ENCODE measurements at regions not wholly inside any gene's neighbourhood (a gene's known extent, or its start where the extent isn't known, plus 50 kb on each side); places are given as distances from the start of the nearest gene placed in this dataset.
A peak's percentile ranks its signal among the peaks of the same experiment; 100 is the strongest.
"Not testable (repeated sequence)": the region's sequence is repeated elsewhere in the genome, so short reads cannot be mapped to it uniquely, and the experiment has no call there.

GRCh38 chrX:34270434-34270833 is 138.3 kb upstream of the FAM47A start:
- Mint-ChIP-seq H3K27me3 (ENCODE audit: insufficient read depth) (no peaks in the 10 kb centered on the region), H3K9me3 (no peaks in the 10 kb centered on the region), H3K27ac (no peak overlapping the region), H3K4me3 (no peak overlapping the region), H3K4me1 (peaks cover 10% of the 10 kb centered on the region), H3K36me3 (ENCODE audit: low read depth) (no peaks in the 10 kb centered on the region)
- H3K4me1 ChIP-seq (ENCODE audit: control insufficient read depth, insufficient read depth, low read length), result no peaks in the 10 kb centered on the region
- no peaks in the 10 kb centered on the region for H3K27me3 ChIP-seq (ENCODE audit: control insufficient read depth, insufficient read depth, low read length, poor library complexity, severe bottlenecking)
- no peak for DNase-seq
- WGBS, 2 experiments (ENCODE audit: insufficient coverage in 1 of 2, insufficient read length in 1 of 2), result no CpG with 5 or more reads among the region's 2 CpGs
- no peaks in the 10 kb centered on the region for H3K36me3 ChIP-seq (ENCODE audit: control insufficient read depth, insufficient read depth, low read length)
- H3K9ac ChIP-seq (ENCODE audit: extremely low read depth, low read length, poor library complexity, severe bottlenecking), result no peak overlapping the region
- no peaks in the 10 kb centered on the region for H3K9me3 ChIP-seq (ENCODE audit: control insufficient read depth, low read length)
- H3K4me3 ChIP-seq (ENCODE audit: low read length), result no peak overlapping the region
- H3K27ac ChIP-seq (ENCODE audit: low read depth, low read length), result no peak overlapping the region
- TF ChIP-seq CTCF (conservative IDR thresholded peaks at IDR 0.05), result no peak

- no peak overlapping the region for H3K4me3 Mint-ChIP-seq
Observed at GRCh38 chrX:34238896-34239295, 106.8 kb upstream of the FAM47A start.

GRCh38 chrX:34230156-34230555 is 98.0 kb upstream of the FAM47A start:
- peak; percentile 74 for DNase-seq
- WGBS, 2 experiments (ENCODE audit: insufficient coverage in 1 of 2, insufficient read length in 1 of 2), result 75% methylated on average over 4 of the region's 6 CpGs; no CpG with 5 or more reads in 1 of the 2 experiments
- Mint-ChIP-seq H3K9me3 (peaks cover 38% of the 10 kb centered on the region), H3K36me3 (ENCODE audit: low read depth) (peaks cover 11% of the 10 kb centered on the region), H3K4me1 (peaks cover 15% of the 10 kb centered on the region)
- H3K27ac ChIP-seq (ENCODE audit: low read depth, low read length); H3K36me3 ChIP-seq (ENCODE audit: control insufficient read depth, insufficient read depth, low read length); H3K27me3 ChIP-seq (ENCODE audit: control insufficient read depth, insufficient read depth, low read length, poor library complexity, severe bottlenecking); H3K27ac Mint-ChIP-seq; H3K4me3 Mint-ChIP-seq; H3K9ac ChIP-seq (ENCODE audit: extremely low read depth, low read length, poor library complexity, severe bottlenecking); H3K27me3 Mint-ChIP-seq (ENCODE audit: insufficient read depth); H3K4me3 ChIP-seq (ENCODE audit: low read length); H3K9me3 ChIP-seq (ENCODE audit: control insufficient read depth, low read length); H3K4me1 ChIP-seq (ENCODE audit: control insufficient read depth, insufficient read depth, low read length): not testable (repeated sequence)

More at GRCh38 chrX:34238896-34239295, 106.8 kb upstream of the FAM47A start:
- Histone ChIP-seq H3K27me3 (ENCODE audit: control insufficient read depth, insufficient read depth, low read length, poor library complexity, severe bottlenecking) (no peaks in the 10 kb centered on the region), H3K4me1 (ENCODE audit: control insufficient read depth, insufficient read depth, low read length) (no peaks in the 10 kb centered on the region), H3K36me3 (ENCODE audit: control insufficient read depth, insufficient read depth, low read length) (no peaks in the 10 kb centered on the region), H3K9me3 (ENCODE audit: control insufficient read depth, low read length) (no peaks in the 10 kb centered on the region), H3K9ac (ENCODE audit: extremely low read depth, low read length, poor library complexity, severe bottlenecking) (no peak overlapping the region), H3K27ac (ENCODE audit: low read depth, low read length) (no peak overlapping the region), H3K4me3 (ENCODE audit: low read length) (no peak overlapping the region)
- WGBS, 2 experiments (ENCODE audit: insufficient coverage in 1 of 2, insufficient read length in 1 of 2), result 50 to 95% methylated on average over 1 to 2 of the region's 4 CpGs
- no peaks in the 10 kb centered on the region for H3K4me1 Mint-ChIP-seq
- no peaks in the 10 kb centered on the region for H3K36me3 Mint-ChIP-seq (ENCODE audit: low read depth)
- no peaks in the 10 kb centered on the region for H3K9me3 Mint-ChIP-seq
- no peak for TF ChIP-seq CTCF (conservative IDR thresholded peaks at IDR 0.05)
- no peaks in the 10 kb centered on the region for H3K27me3 Mint-ChIP-seq (ENCODE audit: insufficient read depth)
- no peak overlapping the region for H3K27ac Mint-ChIP-seq
- DNase-seq, result no peak

GRCh38 chrX:34227804-34228203 is 95.7 kb upstream of the FAM47A start:
- Histone ChIP-seq H3K9me3 (ENCODE audit: control insufficient read depth, low read length) (no peaks in the 10 kb centered on the region), H3K36me3 (ENCODE audit: control insufficient read depth, insufficient read depth, low read length) (no peaks in the 10 kb centered on the region), H3K27ac (ENCODE audit: low read depth, low read length) (no peak overlapping the region), H3K9ac (ENCODE audit: extremely low read depth, low read length, poor library complexity, severe bottlenecking) (no peak overlapping the region), H3K4me3 (ENCODE audit: low read length) (no peak overlapping the region), H3K27me3 (ENCODE audit: control insufficient read depth, insufficient read depth, low read length, poor library complexity, severe bottlenecking) (no peaks in the 10 kb centered on the region), H3K4me1 (ENCODE audit: control insufficient read depth, insufficient read depth, low read length) (no peaks in the 10 kb centered on the region)
- Mint-ChIP-seq H3K9me3 (peaks cover 38% of the 10 kb centered on the region), H3K4me3 (no peak overlapping the region), H3K36me3 (ENCODE audit: low read depth) (peaks cover 11% of the 10 kb centered on the region), H3K27ac (no peak overlapping the region), H3K4me1 (peaks cover 15% of the 10 kb centered on the region), H3K27me3 (ENCODE audit: insufficient read depth) (no peaks in the 10 kb centered on the region)
- DNase-seq, result no peak
- TF ChIP-seq CTCF (conservative IDR thresholded peaks at IDR 0.05), result no peak
- 88% methylated on average over 1 of the region's 2 CpGs; no CpG with 5 or more reads in 1 of the 2 experiments for whole genome bisulfite sequencing, 2 experiments (ENCODE audit: insufficient coverage in 1 of 2, insufficient read length in 1 of 2)
